UCSD-AML1 (cell line): ENCODE measurements at regions not wholly inside any gene's neighbourhood (a gene's known extent, or its start where the extent isn't known, plus 50 kb on each side); places are given as distances from the start of the nearest gene placed in this dataset.

ENCODE experiments used
- DNase-seq: peaks from one replicate; lab custom pipeline; 2025; ENCODE audit not compliant: unreplicated experiment; lab: John Stamatoyannopoulos, UW

- DNase-seq, result peak; percentile 80
These were observed 236.9 kb downstream of the AR start for GRCh38 chrX:67780694-67781109.

- no peak for DNase-seq
These were observed 237.3 kb downstream of the AR start for GRCh38 chrX:67781132-67781531.

DNA sequence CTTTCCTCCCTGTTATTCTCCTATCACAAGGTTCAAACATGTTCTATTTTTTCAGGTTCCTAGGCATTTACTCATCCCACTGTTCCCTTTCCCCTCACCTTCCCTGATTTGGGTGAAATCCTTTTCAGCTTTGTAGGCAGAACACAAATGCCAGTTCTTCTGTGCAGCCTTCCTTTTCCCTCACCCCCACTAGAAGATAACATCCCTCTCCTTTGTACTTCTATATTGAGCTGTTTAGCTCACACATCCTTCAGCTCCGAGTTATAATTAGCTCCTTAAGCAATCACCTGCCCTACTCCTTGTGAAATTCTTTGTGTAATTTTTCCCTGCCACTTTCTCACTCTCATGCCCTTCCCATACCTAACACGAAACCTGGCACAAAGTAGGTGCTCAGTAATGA lies 240.9 kb downstream of the AR start:
- DNase-seq, result no peak

- no peak for DNase-seq
These were observed 243.4 kb downstream of the AR start for GRCh38 chrX:67787196-67787595.

- no peak for DNase-seq
These were observed 245.7 kb downstream of the AR start for GRCh38 chrX:67789536-67789935.
